ENCODE measurements at regions not wholly inside any gene's neighbourhood (a gene's known extent, or its start where the extent isn't known, plus 50 kb on each side); places are given as distances from the start of the nearest gene placed in this dataset.

- TF ChIP-seq CTCF (conservative IDR thresholded peaks at IDR 0.05): no peak
- TF ChIP-seq ZFX (IDR thresholded peaks at IDR 0.05): no peak
Measured at GRCh38 chr12:58301038-58301729, 359.8 kb downstream of the ATP23 start.

All from C4-2B (cell line).